GM19467 (cell line): ENCODE measurements at regions not wholly inside any gene's neighbourhood (a gene's known extent, or its start where the extent isn't known, plus 50 kb on each side); places are given as distances from the start of the nearest gene placed in this dataset.
"Not testable (repeated sequence)": the region's sequence is repeated elsewhere in the genome, so short reads cannot be mapped to it uniquely, and the experiment has no call there.

Experiments used
- ATAC-seq: cut with Tn5 transposase; IDR thresholded peaks from one replicate; pipeline ENCODE4 v1.9.1; 2021; ENCODE audit warnings: mild to moderate bottlenecking, moderate library complexity; ENCODE audit not compliant: unreplicated experiment

DNA sequence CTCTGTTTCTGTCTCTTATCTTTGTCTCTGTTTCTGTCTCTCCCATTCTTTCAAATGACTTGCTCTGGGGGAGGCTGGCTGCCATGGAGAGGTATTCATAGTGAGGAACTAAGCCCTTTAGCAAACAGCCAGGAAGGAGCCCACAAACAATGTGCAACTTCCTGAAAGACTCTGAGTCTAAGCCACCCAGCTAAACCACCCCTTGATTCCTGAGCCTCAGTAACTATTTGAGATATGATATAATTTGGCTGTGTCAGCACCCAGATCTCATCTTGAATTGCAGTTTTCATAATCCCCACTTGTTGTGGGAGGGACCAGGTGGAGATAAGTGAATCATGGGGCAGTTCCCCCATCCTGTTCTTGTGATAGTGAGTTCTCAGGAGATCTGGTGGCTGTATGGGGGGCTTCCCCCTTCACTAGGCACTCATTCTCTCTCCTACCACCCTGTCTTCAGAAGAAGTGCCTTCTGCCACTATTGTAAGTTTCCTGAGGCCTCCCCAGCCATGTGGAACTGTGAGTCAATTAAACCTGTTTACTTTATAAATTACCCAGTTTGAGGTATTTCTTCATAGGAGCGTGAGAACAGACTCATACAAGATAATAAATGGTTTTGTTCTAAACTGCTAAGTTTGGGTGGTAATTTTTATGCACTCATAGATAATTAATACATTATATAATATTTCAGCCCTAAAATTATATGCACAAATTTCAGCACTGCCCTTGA is 121.2 kb upstream of the FOXP2 start:
- no peak for ATAC-seq

GRCh38 chr7:114279901-114280300 is 134.7 kb upstream of the FOXP2 start:
- ATAC-seq = no peak

DNA sequence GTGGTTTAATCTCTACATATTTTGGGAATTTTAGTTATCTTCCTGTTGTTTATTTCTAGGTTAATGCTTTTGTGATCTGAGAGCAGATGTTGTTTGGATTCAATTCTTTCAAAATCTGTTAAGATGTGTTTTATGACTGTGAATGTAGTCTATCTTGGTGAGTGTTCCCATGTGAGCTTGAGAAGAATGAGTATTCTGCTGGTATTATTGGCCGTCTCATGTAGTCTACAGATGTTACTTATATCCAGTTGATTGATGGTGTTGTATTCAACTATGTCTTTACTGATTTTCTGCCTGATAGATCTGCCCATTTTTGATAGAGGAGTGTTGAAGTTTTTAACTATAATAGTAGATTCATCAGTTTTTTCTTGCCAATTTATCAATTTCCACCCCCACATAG is 141.4 kb upstream of the FOXP2 start:
- ATAC-seq = no peak

DNA sequence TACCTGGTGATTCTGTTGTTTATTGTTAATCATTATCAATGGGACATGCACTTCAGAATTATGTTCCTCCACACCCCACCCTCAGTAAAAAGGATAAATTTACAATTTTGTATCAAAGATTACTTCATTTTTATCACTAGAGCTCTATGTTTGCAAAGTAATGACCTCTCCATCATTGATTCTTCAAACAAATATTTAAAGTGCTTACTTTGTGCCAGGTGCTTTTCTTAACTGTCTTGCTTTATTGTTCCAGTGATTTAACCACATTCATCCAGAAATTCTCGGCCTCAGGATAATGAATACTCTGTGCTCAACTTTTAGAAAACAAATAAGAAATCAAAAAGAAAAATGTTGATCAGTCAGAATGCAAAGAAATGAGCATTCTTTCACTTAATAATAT is 144.9 kb upstream of the FOXP2 start:
- no peak for ATAC-seq

DNA sequence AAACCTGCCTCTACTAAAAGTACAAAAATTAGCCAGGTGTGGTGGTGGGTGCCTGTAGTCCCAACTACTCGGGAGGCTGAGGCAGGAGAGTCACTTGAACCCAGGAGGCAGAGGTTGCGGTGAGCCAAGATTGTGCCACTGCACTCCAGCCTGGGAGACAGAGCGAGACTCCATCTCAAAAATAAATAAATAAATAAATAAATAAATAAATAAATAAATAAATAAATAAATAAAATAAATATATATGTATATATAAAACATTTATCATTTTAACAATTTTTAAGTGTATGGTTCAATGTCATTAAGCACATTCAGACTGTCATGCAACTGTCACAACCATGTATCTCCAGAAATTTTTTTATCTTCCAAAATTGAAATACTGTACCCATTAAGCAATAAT is 147.1 kb upstream of the FOXP2 start:
- not testable (repeated sequence) for ATAC-seq

GRCh38 chr7:114264023-114264422 is 150.6 kb upstream of the FOXP2 start:
- no peak for ATAC-seq

GRCh38 chr7:114263219-114263618 is 151.4 kb upstream of the FOXP2 start:
- no peak for ATAC-seq

DNA sequence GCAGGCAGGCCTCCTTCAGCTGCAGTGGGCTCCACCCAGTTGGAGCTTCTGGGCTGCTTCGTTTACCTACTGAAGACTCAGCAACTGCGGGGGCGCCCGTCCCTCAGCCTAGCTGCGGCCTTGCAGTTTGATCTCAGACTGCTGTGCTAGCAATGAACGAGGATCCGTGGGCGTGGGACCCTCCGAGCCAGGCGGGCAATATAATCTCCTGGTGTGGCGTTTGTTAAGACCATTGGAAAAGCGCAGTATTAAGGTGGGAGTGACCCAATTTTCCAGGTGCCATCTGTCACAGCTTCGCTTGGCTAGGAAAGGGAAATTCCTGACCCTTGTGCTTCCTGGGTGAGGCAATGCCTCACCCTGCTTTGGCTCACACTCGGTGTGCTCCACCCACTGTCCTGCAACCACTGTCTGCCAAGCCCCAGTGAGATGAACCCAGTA is 159.2 kb upstream of the FOXP2 start:
- ATAC-seq = no peak

DNA sequence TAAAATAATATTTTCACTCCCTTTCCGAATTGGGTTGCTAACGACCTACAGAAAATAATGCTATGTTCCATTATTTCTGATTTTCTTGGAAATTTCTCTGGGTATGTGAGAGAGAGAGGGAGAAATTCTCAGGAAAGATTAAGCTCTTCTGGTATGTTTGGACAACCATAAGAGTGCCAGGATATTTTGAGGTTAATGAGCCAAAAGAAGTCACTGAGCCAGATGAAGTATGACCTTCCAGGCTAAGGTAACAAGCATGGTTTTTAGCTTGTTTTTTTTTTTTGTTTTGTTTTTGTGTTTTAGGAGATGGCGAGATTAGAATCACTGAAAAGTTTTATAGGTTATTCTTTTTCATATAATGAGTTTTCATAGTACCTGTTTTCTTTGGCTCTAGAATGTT is 171.0 kb upstream of the FOXP2 start:
- no peak for ATAC-seq

DNA sequence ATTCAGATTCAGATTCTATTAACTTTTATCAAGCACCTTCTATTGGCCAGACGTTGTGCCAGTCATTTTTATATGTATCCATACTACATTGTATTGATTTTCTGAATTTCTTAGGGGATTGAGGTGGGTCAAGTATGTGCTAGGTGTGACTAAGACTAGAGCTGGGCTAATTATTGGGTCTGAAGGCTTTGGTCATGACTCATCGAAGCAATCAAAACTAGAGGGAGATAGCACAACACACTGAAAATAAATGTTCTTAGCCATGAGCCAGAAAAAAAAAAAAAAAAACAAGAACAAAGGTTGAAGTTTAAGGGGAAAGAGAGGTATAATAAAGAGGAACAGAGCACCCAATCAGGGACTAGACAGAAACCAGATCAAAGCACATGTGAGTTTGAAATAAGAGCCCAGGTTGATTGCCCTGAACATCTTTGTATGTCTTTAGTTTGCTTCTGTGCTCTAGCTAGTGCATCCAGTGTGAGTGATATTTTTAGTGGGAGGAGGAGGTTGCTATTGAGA is 171.6 kb upstream of the FOXP2 start:
- ATAC-seq = no peak

DNA sequence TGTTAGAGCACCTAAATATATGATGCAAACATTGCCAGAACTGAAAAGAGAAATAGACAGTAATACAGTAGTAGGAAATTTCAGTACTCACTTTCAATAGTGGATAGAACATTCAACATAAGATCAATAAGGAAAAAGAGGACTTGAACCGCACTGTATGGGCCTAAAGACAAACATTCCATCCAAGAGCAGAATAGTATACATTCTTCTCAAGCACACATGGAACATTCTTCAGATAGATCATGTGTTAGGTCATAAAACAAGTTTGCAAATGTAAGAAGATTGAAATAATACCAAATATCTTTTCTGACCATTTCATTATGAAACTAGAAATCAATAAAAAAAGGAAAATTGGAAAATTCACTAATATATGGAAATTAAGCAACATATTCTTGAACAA is 185.4 kb upstream of the FOXP2 start:
- ATAC-seq = no peak

DNA sequence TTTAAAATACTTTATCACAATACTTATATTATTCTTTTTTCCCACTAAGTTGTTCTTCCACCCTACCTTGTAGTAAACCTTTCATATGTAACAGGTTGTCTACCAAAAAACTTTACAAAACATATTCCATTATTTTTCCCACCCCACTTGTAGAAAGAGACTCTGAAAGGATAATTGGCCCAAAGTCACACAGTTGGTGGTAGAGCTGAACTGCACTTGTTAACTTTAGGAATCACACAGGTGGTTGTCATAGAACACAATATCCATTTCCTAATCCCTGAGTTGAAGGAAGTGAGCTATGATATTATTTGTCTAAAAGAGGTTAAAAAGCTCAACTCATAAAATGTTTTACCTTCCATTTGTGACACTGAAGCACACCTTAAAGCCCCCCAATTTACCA is 188.8 kb upstream of the FOXP2 start:
- no peak for ATAC-seq

DNA sequence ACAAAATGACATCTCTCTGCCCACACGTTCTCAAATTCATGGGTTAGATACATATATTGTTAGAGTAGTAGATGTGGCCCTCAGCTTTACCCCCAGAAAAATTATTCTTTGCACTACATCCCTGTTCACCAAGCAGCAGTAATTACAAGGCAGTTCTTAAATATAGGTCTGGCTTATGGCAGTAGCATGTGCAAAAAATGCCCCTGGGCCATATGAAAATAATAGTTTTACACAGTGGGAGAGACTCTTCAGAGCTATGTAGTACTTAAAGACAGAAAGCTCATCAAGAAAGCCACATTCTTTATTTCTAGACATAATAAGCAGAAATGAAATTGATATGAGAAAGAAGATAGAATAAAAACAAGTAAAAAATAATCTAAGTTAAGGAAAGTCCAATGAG is 196.3 kb upstream of the FOXP2 start:
- ATAC-seq = no peak

GRCh38 chr7:114217026-114217806 is 197.4 kb upstream of the FOXP2 start:
- ATAC-seq = no peak

DNA sequence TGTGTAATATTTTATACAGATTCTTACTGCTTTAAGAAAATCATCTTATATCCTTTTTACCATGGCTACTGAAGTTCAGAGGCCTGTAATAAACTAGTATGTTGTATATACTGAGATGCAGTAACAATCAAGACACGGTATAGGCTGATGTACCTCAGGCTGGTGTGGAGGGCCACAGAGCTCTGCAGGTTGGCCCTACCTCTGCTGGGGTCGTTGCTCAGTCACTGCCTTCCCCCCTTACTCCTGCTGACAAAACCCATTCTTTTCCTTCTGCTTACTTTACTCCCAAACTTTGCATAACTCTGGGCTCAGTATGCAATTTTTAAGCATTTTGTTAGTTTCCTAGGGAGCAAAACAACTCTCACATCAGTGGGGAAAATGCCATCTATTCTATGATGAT is 200.1 kb upstream of the FOXP2 start:
- ATAC-seq = no peak

DNA sequence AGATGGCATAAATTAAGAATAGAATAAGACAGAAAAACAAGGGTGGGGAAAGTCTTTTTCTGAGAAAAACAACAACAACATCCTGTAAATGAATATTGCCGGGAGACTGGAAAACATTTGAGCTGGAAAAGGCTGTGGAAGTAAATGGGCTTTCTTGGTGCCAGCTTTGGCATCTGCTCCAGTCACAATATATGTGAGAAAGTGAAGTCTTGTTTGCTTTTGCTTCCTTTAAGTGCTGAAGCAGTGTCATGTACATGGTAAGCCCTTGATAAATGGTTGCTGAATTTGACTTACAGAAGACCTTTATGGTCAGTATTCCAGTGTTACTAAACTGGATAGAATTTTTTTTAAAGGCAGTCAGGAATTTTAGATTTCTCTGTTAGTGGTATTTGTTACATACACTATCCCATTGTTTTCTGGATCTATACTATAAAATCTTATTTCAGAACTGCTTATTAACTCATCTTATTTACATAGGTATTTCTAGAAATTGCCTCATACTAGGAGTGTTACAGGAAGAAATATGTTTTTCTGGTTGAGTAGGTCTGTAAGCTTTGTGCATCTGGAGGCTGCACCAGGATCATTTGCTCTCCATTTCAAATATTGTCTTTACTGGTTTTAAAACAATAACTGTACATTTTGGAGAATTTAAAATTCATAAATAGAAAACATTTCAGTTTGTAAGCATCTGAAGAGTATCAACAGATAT is 201.7 kb upstream of the FOXP2 start:
- no peak for ATAC-seq

GRCh38 chr7:114209968-114210367 is 204.6 kb upstream of the FOXP2 start:
- no peak for ATAC-seq

GRCh38 chr7:114206688-114207087 is 207.9 kb upstream of the FOXP2 start:
- ATAC-seq = no peak

DNA sequence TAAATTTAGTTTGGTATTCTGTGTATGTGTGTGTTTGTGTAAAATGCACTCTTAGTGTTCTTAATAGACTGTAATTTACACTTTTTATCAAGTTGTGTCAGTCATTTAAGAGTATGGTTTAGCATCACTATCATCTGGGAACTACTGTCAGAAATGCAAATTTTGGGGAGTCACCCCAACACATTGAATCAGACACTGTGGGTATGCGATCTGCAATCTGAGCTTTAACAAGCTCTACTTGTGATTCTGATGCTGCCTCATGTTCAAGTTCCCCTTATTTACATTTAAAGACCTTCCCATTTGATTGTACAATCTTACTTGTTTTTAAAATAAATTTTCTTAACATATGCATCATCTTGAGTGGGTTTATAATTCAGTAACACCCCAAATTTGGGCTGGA is 218.1 kb upstream of the FOXP2 start:
- no peak for ATAC-seq

- no peak for ATAC-seq
Observed at GRCh38 chr7:114190387-114190786, 224.2 kb upstream of the FOXP2 start.

- ATAC-seq = no peak
Observed at GRCh38 chr7:114183311-114184088, 231.1 kb upstream of the FOXP2 start.
